OCI-LY3 (cell line): ENCODE measurements at regions not wholly inside any gene's neighbourhood (a gene's known extent, or its start where the extent isn't known, plus 50 kb on each side); places are given as distances from the start of the nearest gene placed in this dataset.

Source experiments
- EZH2phosphoT487 ChIP-seq: fragments of 200-600 bp; shearing (Covaris generic); IDR thresholded peaks from 2 replicates; pipeline ENCODE4 v1.6.1; 2018; ENCODE audit warnings: antibody characterized with exemption, mixed run types, low read depth
- TF ChIP-seq, protein P1 (sequence below): fragments of 200-600, 300-600 bp; sonication (generic); IDR thresholded peaks from 2 replicates; pipeline ENCODE4 v1.5.1; 2014; ENCODE audit warnings: antibody characterized with exemption, low read length, low read depth

DNA sequence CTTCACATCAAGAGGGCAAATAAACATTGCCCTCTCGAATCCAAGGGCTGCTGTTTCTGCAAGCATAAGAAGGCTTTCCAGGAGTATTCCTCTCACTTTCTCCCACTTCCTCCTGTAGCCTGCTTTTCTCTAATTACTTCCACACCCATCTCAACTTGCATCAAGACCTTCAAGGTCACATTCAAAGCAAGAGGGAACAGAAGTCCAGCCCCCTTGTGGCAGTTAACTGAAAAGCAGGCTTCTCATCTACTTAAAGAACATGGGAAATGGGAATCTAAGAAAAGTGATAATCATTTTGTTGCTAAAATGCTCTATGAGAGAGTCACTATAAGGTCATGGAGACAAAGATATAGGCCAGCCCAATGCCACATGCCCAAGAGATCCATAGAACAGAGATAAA lies 874.4 kb downstream of the KCNT2 start:
- TF ChIP-seq, protein P1, sequence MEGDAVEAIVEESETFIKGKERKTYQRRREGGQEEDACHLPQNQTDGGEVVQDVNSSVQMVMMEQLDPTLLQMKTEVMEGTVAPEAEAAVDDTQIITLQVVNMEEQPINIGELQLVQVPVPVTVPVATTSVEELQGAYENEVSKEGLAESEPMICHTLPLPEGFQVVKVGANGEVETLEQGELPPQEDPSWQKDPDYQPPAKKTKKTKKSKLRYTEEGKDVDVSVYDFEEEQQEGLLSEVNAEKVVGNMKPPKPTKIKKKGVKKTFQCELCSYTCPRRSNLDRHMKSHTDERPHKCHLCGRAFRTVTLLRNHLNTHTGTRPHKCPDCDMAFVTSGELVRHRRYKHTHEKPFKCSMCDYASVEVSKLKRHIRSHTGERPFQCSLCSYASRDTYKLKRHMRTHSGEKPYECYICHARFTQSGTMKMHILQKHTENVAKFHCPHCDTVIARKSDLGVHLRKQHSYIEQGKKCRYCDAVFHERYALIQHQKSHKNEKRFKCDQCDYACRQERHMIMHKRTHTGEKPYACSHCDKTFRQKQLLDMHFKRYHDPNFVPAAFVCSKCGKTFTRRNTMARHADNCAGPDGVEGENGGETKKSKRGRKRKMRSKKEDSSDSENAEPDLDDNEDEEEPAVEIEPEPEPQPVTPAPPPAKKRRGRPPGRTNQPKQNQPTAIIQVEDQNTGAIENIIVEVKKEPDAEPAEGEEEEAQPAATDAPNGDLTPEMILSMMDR = peak; percentile 72
- TF ChIP-seq EZH2phosphoT487 = no peak
